Vagina (tissue), 2 donors: ENCODE measurements at regions not wholly inside any gene's neighbourhood (a gene's known extent, or its start where the extent isn't known, plus 50 kb on each side); places are given as distances from the start of the nearest gene placed in this dataset.

Experiments used
- CTCF ChIP-seq, 3 experiments: fragments of 450-650 bp in 2 of 3; fragments of 200-600 bp in 1 of 3; sonication (generic) in 1 of 3; IDR thresholded peaks; one replicate each; pipeline ENCODE4 v1.5.1; 2017 to 2019; ENCODE audit warnings: antibody characterized with exemption in 3 of 3, mild to moderate bottlenecking in 2 of 3, moderate library complexity in 2 of 3
- POLR2A ChIP-seq, 2 donors: fragments of 450-650 bp; IDR thresholded peaks; one replicate each; pipeline ENCODE4 v1.6.1; 2017; ENCODE audit warnings: antibody characterized with exemption in 2 of 2, mild to moderate bottlenecking in 2 of 2, moderate library complexity in 2 of 2

DNA sequence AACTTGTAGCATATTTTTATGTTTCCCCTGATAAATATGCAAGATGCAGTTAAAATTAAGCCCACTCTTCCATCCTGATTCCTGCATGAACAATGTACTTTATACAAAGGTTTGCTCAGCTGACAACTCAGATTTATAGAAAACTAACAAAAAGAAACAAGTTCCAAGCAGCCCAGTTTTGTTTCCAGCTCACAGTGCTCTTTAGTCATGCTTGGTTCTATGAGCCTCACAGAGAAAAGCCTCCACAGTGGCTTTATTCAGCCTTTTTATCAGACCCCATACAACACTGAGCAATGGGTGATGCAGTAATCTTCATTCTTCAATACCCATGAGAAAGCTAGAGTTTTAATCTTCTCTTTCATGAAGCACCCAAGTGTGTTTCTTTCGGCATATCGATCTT, 329.6 kb downstream of the SLCO4C1 start:
- TF ChIP-seq CTCF (IDR thresholded peaks at IDR 0.05) (no peak), POLR2A (IDR thresholded peaks at IDR 0.05) (no peak)
